ENCODE measurements at regions not wholly inside any gene's neighbourhood (a gene's known extent, or its start where the extent isn't known, plus 50 kb on each side); places are given as distances from the start of the nearest gene placed in this dataset.

- DNase-seq (ENCODE audit: extremely low spot score, insufficient read length, low read depth) (no peak), FAIRE-seq (no peak)
Measured at GRCh38 chr6:14312587-14312986, 195.0 kb downstream of the CD83 start.

- FAIRE-seq (no peak), DNase-seq (ENCODE audit: extremely low spot score, insufficient read length, low read depth) (no peak)
Measured at GRCh38 chr6:14313248-14313647, 195.7 kb downstream of the CD83 start.

GRCh38 chr6:14315353-14315752 lies 197.8 kb downstream of the CD83 start:
- FAIRE-seq, result no peak

GRCh38 chr6:14316651-14317386 lies 199.2 kb downstream of the CD83 start:
- FAIRE-seq, result no peak

More at GRCh38 chr6:14315353-14315752, 197.8 kb downstream of the CD83 start:
- no peak for DNase-seq (ENCODE audit: extremely low spot score, insufficient read length, low read depth)

GRCh38 chr6:14317387-14317970 lies 199.9 kb downstream of the CD83 start:
- FAIRE-seq (no peak), DNase-seq (ENCODE audit: extremely low spot score, insufficient read length, low read depth) (no peak)

More at GRCh38 chr6:14316651-14317386, 199.2 kb downstream of the CD83 start:
- no peak for DNase-seq (ENCODE audit: extremely low spot score, insufficient read length, low read depth)

GRCh38 chr6:14320332-14320731 lies 202.8 kb downstream of the CD83 start:
- FAIRE-seq, result no peak
- no peak for DNase-seq (ENCODE audit: extremely low spot score, insufficient read length, low read depth)

- no peak for DNase-seq (ENCODE audit: extremely low spot score, insufficient read length, low read depth)
- FAIRE-seq, result no peak
Measured at GRCh38 chr6:14321992-14322772, 204.6 kb downstream of the CD83 start.

- DNase-seq (ENCODE audit: extremely low spot score, insufficient read length, low read depth) (no peak), FAIRE-seq (no peak)
Measured at GRCh38 chr6:14322841-14323240, 205.3 kb downstream of the CD83 start.

GRCh38 chr6:14326774-14327173 lies 209.2 kb downstream of the CD83 start:
- DNase-seq (ENCODE audit: extremely low spot score, insufficient read length, low read depth) (no peak), FAIRE-seq (no peak)

- FAIRE-seq, result no peak
- no peak for DNase-seq (ENCODE audit: extremely low spot score, insufficient read length, low read depth)
Measured at GRCh38 chr6:14328163-14328562, 210.6 kb downstream of the CD83 start.

- DNase-seq (ENCODE audit: extremely low spot score, insufficient read length, low read depth) (no peak), FAIRE-seq (no peak)
Measured at GRCh38 chr6:14333556-14334305, 216.2 kb downstream of the CD83 start.

GRCh38 chr6:14335071-14335470 lies 217.5 kb downstream of the CD83 start:
- no peak for FAIRE-seq
- no peak for DNase-seq (ENCODE audit: extremely low spot score, insufficient read length, low read depth)

GRCh38 chr6:14337152-14337551 lies 219.6 kb downstream of the CD83 start:
- FAIRE-seq (no peak), DNase-seq (ENCODE audit: extremely low spot score, insufficient read length, low read depth) (no peak)

- FAIRE-seq (no peak), DNase-seq (ENCODE audit: extremely low spot score, insufficient read length, low read depth) (no peak)
Measured at GRCh38 chr6:14339172-14339571, 221.6 kb downstream of the CD83 start.

GRCh38 chr6:14339711-14340584 lies 222.4 kb downstream of the CD83 start:
- DNase-seq (ENCODE audit: extremely low spot score, insufficient read length, low read depth), result no peak
- FAIRE-seq, result no peak

- no peak for FAIRE-seq
- DNase-seq (ENCODE audit: extremely low spot score, insufficient read length, low read depth), result no peak
Measured at GRCh38 chr6:14344486-14344885, 226.9 kb downstream of the CD83 start.

- DNase-seq (ENCODE audit: extremely low spot score, insufficient read length, low read depth), result no peak
Measured at GRCh38 chr6:14348389-14348788, 230.8 kb downstream of the CD83 start.

GRCh38 chr6:14349507-14349906 lies 231.9 kb downstream of the CD83 start:
- DNase-seq (ENCODE audit: extremely low spot score, insufficient read length, low read depth) (no peak), FAIRE-seq (no peak)

More at GRCh38 chr6:14348389-14348788, 230.8 kb downstream of the CD83 start:
- FAIRE-seq, result no peak

- FAIRE-seq (no peak), DNase-seq (ENCODE audit: extremely low spot score, insufficient read length, low read depth) (no peak)
Measured at GRCh38 chr6:14350210-14350609, 232.6 kb downstream of the CD83 start.

Measured in GM18507 (cell line).